ENCODE measurements at regions not wholly inside any gene's neighbourhood (a gene's known extent, or its start where the extent isn't known, plus 50 kb on each side); places are given as distances from the start of the nearest gene placed in this dataset.
"Not testable (repeated sequence)": the region's sequence is repeated elsewhere in the genome, so short reads cannot be mapped to it uniquely, and the experiment has no call there.

DNA sequence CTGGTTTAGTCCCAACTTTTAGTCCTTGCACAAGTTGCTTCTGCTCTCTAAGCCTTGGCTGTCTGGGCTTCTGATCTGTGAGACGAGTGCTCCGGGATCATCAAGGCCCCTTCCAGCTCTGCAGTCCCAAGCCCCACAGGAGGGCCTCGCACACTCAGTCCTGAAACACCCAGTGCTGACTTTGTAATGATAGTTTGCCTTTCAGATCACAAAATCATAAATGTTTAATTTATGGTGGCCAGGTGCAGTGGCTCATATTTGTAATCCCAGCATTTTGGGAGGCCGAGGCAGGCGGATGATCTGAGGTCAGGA lies 95.9 kb upstream of the SLC25A48 start:
- DNase-seq (no peak), ATAC-seq (ENCODE audit: poor library complexity) (no peak)
- no peaks in the 10 kb centered on the region for H3K4me1 Mint-ChIP-seq (ENCODE audit: low read depth)
- Histone ChIP-seq H3K27me3 (ENCODE audit: control insufficient read depth in 1 of 2, insufficient read depth in 2 of 2, low read length in 2 of 2) (peaks cover 0 to 2% of the 10 kb centered on the region in 2 experiments), H3K27ac (ENCODE audit: low read depth in 1 of 2, low read length in 2 of 2) (no peak overlapping the region), H3K4me3 (ENCODE audit: low read length) (no peak overlapping the region), H3K4me1 (ENCODE audit: insufficient read depth, low read length) (no peaks in the 10 kb centered on the region), H3K36me3 (ENCODE audit: insufficient read depth, low read length) (no peaks in the 10 kb centered on the region), H3K9me3 (ENCODE audit: control insufficient read depth in 1 of 2, insufficient read depth in 1 of 2, low read length in 2 of 2) (no peaks in the 10 kb centered on the region)
- no peak overlapping the region for H3K27ac Mint-ChIP-seq
- H3K4me3 Mint-ChIP-seq = no peak overlapping the region
- intact Hi-C loops (cut with DNase I, micrococcal nuclease) = no loop called here
- POLR2A ChIA-PET = no interaction called here
- no peaks in the 10 kb centered on the region for H3K9me3 Mint-ChIP-seq
- CTCF ChIA-PET = no interaction called here
- no peaks in the 10 kb centered on the region for H3K36me3 Mint-ChIP-seq (ENCODE audit: low read depth)
- H3K27me3 Mint-ChIP-seq = peaks cover 5% of the 10 kb centered on the region
- TF ChIP-seq, protein P1, sequence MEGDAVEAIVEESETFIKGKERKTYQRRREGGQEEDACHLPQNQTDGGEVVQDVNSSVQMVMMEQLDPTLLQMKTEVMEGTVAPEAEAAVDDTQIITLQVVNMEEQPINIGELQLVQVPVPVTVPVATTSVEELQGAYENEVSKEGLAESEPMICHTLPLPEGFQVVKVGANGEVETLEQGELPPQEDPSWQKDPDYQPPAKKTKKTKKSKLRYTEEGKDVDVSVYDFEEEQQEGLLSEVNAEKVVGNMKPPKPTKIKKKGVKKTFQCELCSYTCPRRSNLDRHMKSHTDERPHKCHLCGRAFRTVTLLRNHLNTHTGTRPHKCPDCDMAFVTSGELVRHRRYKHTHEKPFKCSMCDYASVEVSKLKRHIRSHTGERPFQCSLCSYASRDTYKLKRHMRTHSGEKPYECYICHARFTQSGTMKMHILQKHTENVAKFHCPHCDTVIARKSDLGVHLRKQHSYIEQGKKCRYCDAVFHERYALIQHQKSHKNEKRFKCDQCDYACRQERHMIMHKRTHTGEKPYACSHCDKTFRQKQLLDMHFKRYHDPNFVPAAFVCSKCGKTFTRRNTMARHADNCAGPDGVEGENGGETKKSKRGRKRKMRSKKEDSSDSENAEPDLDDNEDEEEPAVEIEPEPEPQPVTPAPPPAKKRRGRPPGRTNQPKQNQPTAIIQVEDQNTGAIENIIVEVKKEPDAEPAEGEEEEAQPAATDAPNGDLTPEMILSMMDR (IDR thresholded peaks at IDR 0.05) = no peak

- peaks cover 5% of the 10 kb centered on the region for H3K27me3 Mint-ChIP-seq
- no peak overlapping the region for H3K4me3 Mint-ChIP-seq
- DNase-seq (no peak), ATAC-seq (ENCODE audit: poor library complexity) (no peak)
- CTCF ChIA-PET = no interaction called here
- H3K4me1 Mint-ChIP-seq (ENCODE audit: low read depth) = no peaks in the 10 kb centered on the region
- TF ChIP-seq, protein P1 (IDR thresholded peaks at IDR 0.05) = no peak
- H3K36me3 Mint-ChIP-seq (ENCODE audit: low read depth) = no peaks in the 10 kb centered on the region
- Histone ChIP-seq H3K4me1 (ENCODE audit: insufficient read depth, low read length) (no peaks in the 10 kb centered on the region), H3K27ac (ENCODE audit: low read depth in 1 of 2, low read length in 2 of 2) (no peak overlapping the region), H3K27me3 (ENCODE audit: control insufficient read depth in 1 of 2, insufficient read depth in 2 of 2, low read length in 2 of 2) (peaks cover 0 to 2% of the 10 kb centered on the region in 2 experiments), H3K36me3 (ENCODE audit: insufficient read depth, low read length) (no peaks in the 10 kb centered on the region), H3K4me3 (ENCODE audit: low read length) (no peak overlapping the region), H3K9me3 (ENCODE audit: control insufficient read depth in 1 of 2, insufficient read depth in 1 of 2, low read length in 2 of 2) (no peaks in the 10 kb centered on the region)
- H3K27ac Mint-ChIP-seq = no peak overlapping the region
- intact Hi-C loops (cut with DNase I, micrococcal nuclease) = no loop called here
- H3K9me3 Mint-ChIP-seq = no peaks in the 10 kb centered on the region
- POLR2A ChIA-PET = no interaction called here
Observed at GRCh38 chr5:135737701-135738563, 96.5 kb upstream of the SLC25A48 start.

- H3K4me1 ChIP-seq (ENCODE audit: insufficient read depth, low read length); H3K27ac ChIP-seq (ENCODE audit: low read depth in 1 of 2, low read length in 2 of 2); H3K4me3 ChIP-seq (ENCODE audit: low read length); H3K36me3 ChIP-seq (ENCODE audit: insufficient read depth, low read length); H3K27ac Mint-ChIP-seq; H3K36me3 Mint-ChIP-seq (ENCODE audit: low read depth); H3K4me3 Mint-ChIP-seq; CTCF ChIA-PET; H3K27me3 ChIP-seq (ENCODE audit: control insufficient read depth in 1 of 2, insufficient read depth in 2 of 2, low read length in 2 of 2); POLR2A ChIA-PET; H3K4me1 Mint-ChIP-seq (ENCODE audit: low read depth); H3K9me3 ChIP-seq (ENCODE audit: control insufficient read depth in 1 of 2, insufficient read depth in 1 of 2, low read length in 2 of 2); H3K27me3 Mint-ChIP-seq; DNase-seq; H3K9me3 Mint-ChIP-seq; intact Hi-C loops (cut with DNase I, micrococcal nuclease); ATAC-seq (ENCODE audit: poor library complexity): not testable (repeated sequence)
Observed at GRCh38 chr5:135736952-135737351, 97.5 kb upstream of the SLC25A48 start.

- no peaks in the 10 kb centered on the region for H3K36me3 Mint-ChIP-seq (ENCODE audit: low read depth)
- Histone ChIP-seq H3K9me3 (ENCODE audit: control insufficient read depth in 1 of 2, insufficient read depth in 1 of 2, low read length in 2 of 2) (no peaks in the 10 kb centered on the region), H3K27me3 (ENCODE audit: control insufficient read depth in 1 of 2, insufficient read depth in 2 of 2, low read length in 2 of 2) (peaks cover 0 to 2% of the 10 kb centered on the region in 2 experiments), H3K4me1 (ENCODE audit: insufficient read depth, low read length) (no peaks in the 10 kb centered on the region), H3K36me3 (ENCODE audit: insufficient read depth, low read length) (no peaks in the 10 kb centered on the region), H3K27ac (ENCODE audit: low read depth in 1 of 2, low read length in 2 of 2) (no peak overlapping the region), H3K4me3 (ENCODE audit: low read length) (no peak overlapping the region)
- no peak overlapping the region for H3K27ac Mint-ChIP-seq
- DNase-seq (no peak), ATAC-seq (ENCODE audit: poor library complexity) (no peak)
- no peak overlapping the region for H3K4me3 Mint-ChIP-seq
- ChIA-PET POLR2A (no interaction called here), CTCF (no interaction called here)
- no peaks in the 10 kb centered on the region for H3K4me1 Mint-ChIP-seq (ENCODE audit: low read depth)
- H3K27me3 Mint-ChIP-seq = peaks cover 5% of the 10 kb centered on the region
- intact Hi-C loops (cut with DNase I, micrococcal nuclease) = no loop called here
- H3K9me3 Mint-ChIP-seq = no peaks in the 10 kb centered on the region
- TF ChIP-seq, protein P1 (IDR thresholded peaks at IDR 0.05) = no peak
Observed at GRCh38 chr5:135735831-135736230, 98.6 kb upstream of the SLC25A48 start.

GRCh38 chr5:135734956-135735355 lies 99.5 kb upstream of the SLC25A48 start:
- H3K27ac Mint-ChIP-seq; H3K27me3 Mint-ChIP-seq; H3K36me3 Mint-ChIP-seq (ENCODE audit: low read depth); H3K4me1 Mint-ChIP-seq (ENCODE audit: low read depth); H3K4me3 ChIP-seq (ENCODE audit: low read length); H3K4me1 ChIP-seq (ENCODE audit: insufficient read depth, low read length); CTCF ChIA-PET; H3K4me3 Mint-ChIP-seq; ATAC-seq (ENCODE audit: poor library complexity); H3K36me3 ChIP-seq (ENCODE audit: insufficient read depth, low read length); H3K27ac ChIP-seq (ENCODE audit: low read depth in 1 of 2, low read length in 2 of 2); H3K9me3 ChIP-seq (ENCODE audit: control insufficient read depth in 1 of 2, insufficient read depth in 1 of 2, low read length in 2 of 2); H3K27me3 ChIP-seq (ENCODE audit: control insufficient read depth in 1 of 2, insufficient read depth in 2 of 2, low read length in 2 of 2); intact Hi-C loops (cut with DNase I, micrococcal nuclease); DNase-seq; H3K9me3 Mint-ChIP-seq; POLR2A ChIA-PET: not testable (repeated sequence)

All from CD4-positive, alpha-beta T cell (primary cell).